ENCODE measurements at regions not wholly inside any gene's neighbourhood (a gene's known extent, or its start where the extent isn't known, plus 50 kb on each side); places are given as distances from the start of the nearest gene placed in this dataset.

DNA sequence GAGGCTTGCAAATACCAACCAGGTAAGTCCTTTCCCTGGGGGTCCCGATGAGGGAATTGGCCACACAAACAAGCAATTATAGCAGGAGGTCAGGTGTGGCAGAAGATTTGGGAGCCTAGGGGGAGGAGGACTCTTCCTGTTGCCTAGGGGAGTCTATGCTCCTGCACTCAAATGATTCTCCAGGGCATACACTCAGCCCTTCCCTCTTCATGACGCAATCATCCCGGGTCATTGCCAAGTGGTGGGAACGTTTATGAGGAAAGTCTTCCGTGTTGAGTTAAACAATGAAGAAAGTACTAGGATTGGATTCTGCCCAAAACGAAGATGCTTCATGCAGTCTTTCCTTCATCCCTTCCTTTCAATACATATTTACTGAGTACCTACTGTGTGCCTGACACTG, 186.5 kb upstream of the TSHZ2 start:
- H3K4me3 ChIP-seq = no peak overlapping the region
- H3K27ac ChIP-seq = no peak overlapping the region
- H3K9me3 ChIP-seq = no peaks in the 10 kb centered on the region
- 36% methylated on average over 6 of the region's 6 CpGs for WGBS
- DNase-seq (ENCODE audit: low spot score) = peak; percentile 16
- H3K4me1 ChIP-seq (replicated peaks) = no peaks in the 10 kb centered on the region
- intact Hi-C loops (cut with DNase I) = no loop called here
- no peaks in the 10 kb centered on the region for H3K27me3 ChIP-seq (replicated peaks; ENCODE audit: insufficient read depth)
- TF ChIP-seq POLR2AphosphoS5 (IDR thresholded peaks at IDR 0.05) (peak; percentile 25), POLR2A (IDR thresholded peaks at IDR 0.05) (no peak)
- TF ChIP-seq, protein P1, sequence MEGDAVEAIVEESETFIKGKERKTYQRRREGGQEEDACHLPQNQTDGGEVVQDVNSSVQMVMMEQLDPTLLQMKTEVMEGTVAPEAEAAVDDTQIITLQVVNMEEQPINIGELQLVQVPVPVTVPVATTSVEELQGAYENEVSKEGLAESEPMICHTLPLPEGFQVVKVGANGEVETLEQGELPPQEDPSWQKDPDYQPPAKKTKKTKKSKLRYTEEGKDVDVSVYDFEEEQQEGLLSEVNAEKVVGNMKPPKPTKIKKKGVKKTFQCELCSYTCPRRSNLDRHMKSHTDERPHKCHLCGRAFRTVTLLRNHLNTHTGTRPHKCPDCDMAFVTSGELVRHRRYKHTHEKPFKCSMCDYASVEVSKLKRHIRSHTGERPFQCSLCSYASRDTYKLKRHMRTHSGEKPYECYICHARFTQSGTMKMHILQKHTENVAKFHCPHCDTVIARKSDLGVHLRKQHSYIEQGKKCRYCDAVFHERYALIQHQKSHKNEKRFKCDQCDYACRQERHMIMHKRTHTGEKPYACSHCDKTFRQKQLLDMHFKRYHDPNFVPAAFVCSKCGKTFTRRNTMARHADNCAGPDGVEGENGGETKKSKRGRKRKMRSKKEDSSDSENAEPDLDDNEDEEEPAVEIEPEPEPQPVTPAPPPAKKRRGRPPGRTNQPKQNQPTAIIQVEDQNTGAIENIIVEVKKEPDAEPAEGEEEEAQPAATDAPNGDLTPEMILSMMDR (IDR thresholded peaks at IDR 0.05) = no peak
- H3K36me3 ChIP-seq = no peaks in the 10 kb centered on the region

DNA sequence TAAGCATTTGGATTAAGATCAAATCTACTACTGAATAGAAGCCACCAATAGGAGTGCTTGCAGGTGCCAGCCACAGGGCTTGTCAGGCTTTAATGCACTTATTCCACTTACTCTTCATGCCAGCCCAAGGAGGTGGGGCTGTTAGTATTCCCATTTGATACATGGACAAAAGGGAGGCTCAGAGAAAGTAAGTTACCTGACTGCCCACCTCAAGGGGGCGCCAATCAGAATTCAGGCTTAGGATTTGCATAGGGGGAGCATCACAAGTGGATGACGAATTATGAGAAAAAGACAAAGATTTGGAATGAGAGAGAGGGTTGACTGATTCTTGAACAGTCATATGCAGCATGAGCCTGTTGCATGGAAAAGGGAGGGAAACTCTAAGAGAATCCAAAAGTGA, 188.4 kb upstream of the TSHZ2 start:
- Histone ChIP-seq H3K9me3 (no peaks in the 10 kb centered on the region), H3K27ac (no peak overlapping the region), H3K36me3 (no peaks in the 10 kb centered on the region), H3K27me3 (replicated peaks; ENCODE audit: insufficient read depth) (no peaks in the 10 kb centered on the region), H3K4me1 (replicated peaks) (no peaks in the 10 kb centered on the region), H3K4me3 (no peak overlapping the region)
- WGBS = 56% methylated on average over 2 of the region's 2 CpGs
- intact Hi-C loops (cut with DNase I) = no loop called here
- DNase-seq (ENCODE audit: low spot score) = no peak
- TF ChIP-seq POLR2AphosphoS5 (IDR thresholded peaks at IDR 0.05) = no peak
- TF ChIP-seq, protein P1 (IDR thresholded peaks at IDR 0.05) = peak in 1 of 4 experiments; percentile 19

DNA sequence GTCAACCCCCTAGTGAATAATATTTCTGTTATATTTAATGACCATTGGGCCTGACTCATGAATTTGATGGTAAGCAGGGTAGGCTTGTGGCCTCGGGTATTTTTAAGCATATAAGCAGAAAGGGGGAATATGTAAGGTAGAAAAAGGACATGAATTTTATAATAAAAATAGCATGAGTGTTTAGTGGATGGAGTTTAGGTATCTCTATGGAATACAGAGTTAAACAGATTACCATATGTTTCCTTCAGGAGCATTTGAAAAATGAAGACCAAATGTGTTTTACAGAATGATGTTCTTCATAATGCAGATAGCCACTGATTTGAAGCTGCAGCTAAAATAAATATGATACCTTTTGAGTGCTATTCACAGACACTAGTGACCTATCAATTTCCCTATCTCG, 191.7 kb upstream of the TSHZ2 start:
- 55% methylated on average over 2 of the region's 2 CpGs for WGBS
- H3K9me3 ChIP-seq = no peaks in the 10 kb centered on the region
- intact Hi-C loops (cut with DNase I) = no loop called here
- no peak overlapping the region for H3K27ac ChIP-seq
- H3K27me3 ChIP-seq (replicated peaks; ENCODE audit: insufficient read depth) = no peaks in the 10 kb centered on the region
- no peak for DNase-seq (ENCODE audit: low spot score)
- no peaks in the 10 kb centered on the region for H3K36me3 ChIP-seq
- no peak overlapping the region for H3K4me3 ChIP-seq
- H3K4me1 ChIP-seq (replicated peaks) = no peaks in the 10 kb centered on the region
- TF ChIP-seq POLR2A (IDR thresholded peaks at IDR 0.05) (no peak), POLR2AphosphoS5 (IDR thresholded peaks at IDR 0.05) (no peak)
- TF ChIP-seq, protein P1 (IDR thresholded peaks at IDR 0.05) = no peak

DNA sequence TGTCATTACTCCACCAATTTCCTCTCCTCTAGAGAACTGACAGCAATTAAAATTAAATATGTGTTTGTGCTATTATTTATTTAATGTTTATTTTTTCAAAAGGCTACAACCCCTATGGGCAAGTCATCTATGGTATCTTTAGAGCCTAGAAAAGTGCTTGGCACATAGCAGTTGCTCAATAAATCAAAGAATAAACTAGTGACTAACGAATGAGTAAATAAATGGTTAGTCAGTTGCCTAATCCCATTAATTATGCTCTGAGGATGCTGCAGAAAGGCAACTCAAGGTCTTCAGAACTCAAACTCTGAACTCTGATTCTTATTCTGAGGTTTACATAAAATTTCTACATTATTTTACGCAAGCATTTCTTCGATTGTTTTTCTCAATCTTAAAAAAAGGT, 193.0 kb upstream of the TSHZ2 start:
- intact Hi-C loops (cut with DNase I) = no loop called here

DNA sequence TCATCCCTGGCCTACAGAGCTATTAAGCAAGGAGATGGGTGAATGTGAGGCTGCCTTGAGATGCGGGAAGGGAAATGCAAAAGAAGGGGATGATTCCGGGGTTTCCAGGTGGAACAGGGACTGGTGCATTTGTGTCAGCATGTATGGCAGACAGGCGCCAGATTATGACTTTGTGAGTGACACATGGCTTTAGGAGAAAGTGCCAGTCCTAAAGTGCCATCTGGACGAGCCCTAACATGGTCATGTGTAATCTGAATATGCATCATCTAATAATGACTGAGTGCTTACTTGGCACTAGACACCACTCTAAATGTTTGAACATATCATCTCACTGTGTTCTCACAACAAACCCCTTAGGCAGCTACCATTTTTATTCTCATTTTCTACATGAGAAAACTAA, 195.0 kb upstream of the TSHZ2 start:
- WGBS = 92% methylated on average over 4 of the region's 4 CpGs
- Histone ChIP-seq H3K9me3 (no peaks in the 10 kb centered on the region), H3K4me1 (replicated peaks) (no peaks in the 10 kb centered on the region), H3K27ac (no peak overlapping the region), H3K27me3 (replicated peaks; ENCODE audit: insufficient read depth) (no peaks in the 10 kb centered on the region), H3K36me3 (no peaks in the 10 kb centered on the region), H3K4me3 (no peak overlapping the region)
- DNase-seq (ENCODE audit: low spot score) = no peak
- no peak for TF ChIP-seq POLR2AphosphoS5 (IDR thresholded peaks at IDR 0.05)
- TF ChIP-seq, protein P1 (IDR thresholded peaks at IDR 0.05) = no peak
- intact Hi-C loops (cut with DNase I) = no loop called here

More for the DNA sequence above, 193.0 kb upstream of the TSHZ2 start:
- H3K36me3 ChIP-seq = no peaks in the 10 kb centered on the region
- no peaks in the 10 kb centered on the region for H3K9me3 ChIP-seq
- H3K4me3 ChIP-seq = no peak overlapping the region
- TF ChIP-seq, protein P1 (IDR thresholded peaks at IDR 0.05) = no peak
- TF ChIP-seq POLR2A (IDR thresholded peaks at IDR 0.05) (no peak), POLR2AphosphoS5 (IDR thresholded peaks at IDR 0.05) (no peak)
- no peak for DNase-seq (ENCODE audit: low spot score)
- H3K27ac ChIP-seq = no peak overlapping the region
- H3K4me1 ChIP-seq (replicated peaks) = no peaks in the 10 kb centered on the region
- H3K27me3 ChIP-seq (replicated peaks; ENCODE audit: insufficient read depth) = no peaks in the 10 kb centered on the region
- WGBS = 79% methylated on average over 3 of the region's 3 CpGs

Data from prostate gland (tissue), 2 donors.